ENCODE measurements at regions not wholly inside any gene's neighbourhood (a gene's known extent, or its start where the extent isn't known, plus 50 kb on each side); places are given as distances from the start of the nearest gene placed in this dataset.

GRCh38 chr13:112210371-112210770, 143.4 kb downstream of the SOX1 start:
- Histone ChIP-seq H3K79me1 (ENCODE audit: low read depth, low read length) (no peaks in the 10 kb centered on the region), H3K23ac (ENCODE audit: insufficient read length) (no peak overlapping the region), H4K8ac (ENCODE audit: extremely low read depth, insufficient read depth, low read length) (peak overlapping the region; percentile 74; the same call in 1 of the 2 replicates), H4K91ac (replicated peaks; ENCODE audit: insufficient read length, low read length) (no peak overlapping the region), H3K27ac (ENCODE audit: low read depth, low read length) (no peak overlapping the region), H3K23me2 (ENCODE audit: low read depth, low read length) (no peaks in the 10 kb centered on the region; the same call in 1 of the 2 replicates), H2BK15ac (ENCODE audit: low read length) (no peak overlapping the region), H3K4me2 (ENCODE audit: insufficient read depth in 1 of 2, low read depth in 2 of 2, low read length in 2 of 2) (no peak overlapping the region), H2BK5ac (ENCODE audit: low read depth, low read length) (no peak overlapping the region), H2AK5ac (ENCODE audit: low read depth, low read length) (no peak overlapping the region), H4K20me1 (replicated peaks in 1 of 2; ENCODE audit: control insufficient read depth in 1 of 2, insufficient read depth in 2 of 2, low read length in 2 of 2) (no peaks in the 10 kb centered on the region), H2BK12ac (ENCODE audit: low read depth, low read length) (no peak overlapping the region), H2BK120ac (replicated peaks; ENCODE audit: low read depth, low read length) (no peak overlapping the region), H3K79me2 (ENCODE audit: control insufficient read depth in 1 of 2, insufficient read depth in 2 of 2, low read length in 2 of 2) (no peaks in the 10 kb centered on the region; a peak in 1 of 4 replicates), H3K4me1 (replicated peaks in 1 of 4; ENCODE audit: control insufficient read depth in 3 of 4, insufficient read depth in 4 of 4, low read length in 3 of 4) (peaks cover 0 to 2% (median under 1%) of the 10 kb centered on the region in 4 experiments; a peak in 5 of 7 replicates), H3K27me3 (replicated peaks in 1 of 4; ENCODE audit: control insufficient read depth in 3 of 4, extremely low read depth in 1 of 4, insufficient read depth in 3 of 4, low read length in 3 of 4) (peaks cover 0 to 18% (median 12%) of the 10 kb centered on the region in 4 experiments; a peak in 6 of 7 replicates), H3K36me3 (ENCODE audit: control insufficient read depth in 2 of 4, insufficient read depth in 4 of 4, low read length in 3 of 4) (no peaks in the 10 kb centered on the region), H3K56ac (replicated peaks; ENCODE audit: insufficient read length, low read depth, low read length) (no peak overlapping the region), H3K9ac (replicated peaks in 1 of 4; ENCODE audit: extremely low read depth in 1 of 4, low read depth in 3 of 4, low read length in 3 of 4) (no peak overlapping the region), H3K4ac (replicated peaks; ENCODE audit: insufficient read length, low read depth, low read length) (no peak overlapping the region), H3K9me3 (ENCODE audit: insufficient read depth in 2 of 2, low read depth in 1 of 2, low read length in 1 of 2) (no peaks in the 10 kb centered on the region), H3K4me3 (ENCODE audit: extremely low read depth in 1 of 4, insufficient read depth in 2 of 4, low read depth in 3 of 4, low read length in 4 of 4) (no peak overlapping the region), H3K14ac (ENCODE audit: insufficient read length) (no peak overlapping the region), H3K18ac (ENCODE audit: extremely low read depth, low read length) (no peak overlapping the region), H4K5ac (ENCODE audit: insufficient read length, low read depth, low read length) (no peak overlapping the region), H2BK20ac (ENCODE audit: low read length) (no peak overlapping the region), H2AFZ (ENCODE audit: low read length) (no peak overlapping the region)
- 91% methylated on average over 11 of the region's 11 CpGs; no CpG with 5 or more reads in 1 of the 2 experiments for WGBS, 2 experiments (ENCODE audit: extremely low coverage in 1 of 2, insufficient coverage in 1 of 2, insufficient read length in 1 of 2, insufficient replicate concordance in 2 of 2, low coverage in 1 of 2, low lambda C conversion rate in 2 of 2, missing lambda C conversion rate in 1 of 2)
- CTCF ChIA-PET (ENCODE audit: partially characterized antibody) = interaction anchor here (2.6 kb wide), 1 partner anchor 233 kb away, joined by 6 read pairs; no protein-coding TSS in a partner anchor
- POLR2A ChIA-PET (ENCODE audit: partially characterized antibody) = no interaction called here
- DNase-seq (ENCODE audit: low read depth in 1 of 2, low spot score in 2 of 2) (no peak), FAIRE-seq (no peak)
- no peak for TF ChIP-seq USF2 (IDR thresholded peaks at IDR 0.05; ENCODE audit: low read length)
- no peak for TF ChIP-seq HDAC2 (IDR thresholded peaks at IDR 0.05; ENCODE audit: borderline replicate concordance in 1 of 2, low read depth in 2 of 2, low read length in 2 of 2)
- TF ChIP-seq NANOG (IDR thresholded peaks at IDR 0.05; ENCODE audit: insufficient read depth, low read depth, low read length, poor library complexity, severe bottlenecking) = no peak
- TF ChIP-seq EZH2 (IDR thresholded peaks at IDR 0.05; ENCODE audit: low read depth, low read length, severe bottlenecking) = no peak
- no peak for TF ChIP-seq TAF7 (optimal IDR thresholded peaks at IDR 0.05; ENCODE audit: borderline replicate concordance, low read depth, low read length)
- TF ChIP-seq POU5F1 (IDR thresholded peaks at IDR 0.05; ENCODE audit: low read depth, low read length) = no peak
- no peak for TF ChIP-seq SIX5 (IDR thresholded peaks at IDR 0.05; ENCODE audit: low read depth, low read length)
- TF ChIP-seq EP300 (IDR thresholded peaks at IDR 0.05; ENCODE audit: borderline replicate concordance in 1 of 2, low read depth in 2 of 2, low read length in 2 of 2) = no peak
- TF ChIP-seq NRF1 (IDR thresholded peaks at IDR 0.05; ENCODE audit: low read depth, low read length) = no peak
- no peak for TF ChIP-seq ASH2L (IDR thresholded peaks at IDR 0.05; ENCODE audit: low read length)
- no peak for TF ChIP-seq POLR2A (IDR thresholded peaks at IDR 0.05; ENCODE audit: control extremely low read depth in 1 of 2, low read depth in 2 of 2, low read length in 2 of 2)
- TF ChIP-seq YY1 (IDR thresholded peaks at IDR 0.05; ENCODE audit: low read depth, low read length) = no peak
- no peak for TF ChIP-seq PHF8 (conservative IDR thresholded peaks at IDR 0.05; ENCODE audit: low read depth, low read length)
